ENCODE measurements at regions not wholly inside any gene's neighbourhood (a gene's known extent, or its start where the extent isn't known, plus 50 kb on each side); places are given as distances from the start of the nearest gene placed in this dataset.

GRCh38 chr14:82079553-82079952 is 545.9 kb upstream of the SEL1L start:
- Histone ChIP-seq H3K36me3 (ENCODE audit: low read depth) (no peaks in the 10 kb centered on the region), H3K4me3 (no peak overlapping the region), H3K9me3 (peaks cover 3% of the 10 kb centered on the region), H3K4me1 (ENCODE audit: low read depth) (no peaks in the 10 kb centered on the region)
- DNase-seq: no peak
- no peak for ATAC-seq
- intact Hi-C loops (cut with DNase I, micrococcal nuclease): no loop called here
- TF ChIP-seq, protein P1, sequence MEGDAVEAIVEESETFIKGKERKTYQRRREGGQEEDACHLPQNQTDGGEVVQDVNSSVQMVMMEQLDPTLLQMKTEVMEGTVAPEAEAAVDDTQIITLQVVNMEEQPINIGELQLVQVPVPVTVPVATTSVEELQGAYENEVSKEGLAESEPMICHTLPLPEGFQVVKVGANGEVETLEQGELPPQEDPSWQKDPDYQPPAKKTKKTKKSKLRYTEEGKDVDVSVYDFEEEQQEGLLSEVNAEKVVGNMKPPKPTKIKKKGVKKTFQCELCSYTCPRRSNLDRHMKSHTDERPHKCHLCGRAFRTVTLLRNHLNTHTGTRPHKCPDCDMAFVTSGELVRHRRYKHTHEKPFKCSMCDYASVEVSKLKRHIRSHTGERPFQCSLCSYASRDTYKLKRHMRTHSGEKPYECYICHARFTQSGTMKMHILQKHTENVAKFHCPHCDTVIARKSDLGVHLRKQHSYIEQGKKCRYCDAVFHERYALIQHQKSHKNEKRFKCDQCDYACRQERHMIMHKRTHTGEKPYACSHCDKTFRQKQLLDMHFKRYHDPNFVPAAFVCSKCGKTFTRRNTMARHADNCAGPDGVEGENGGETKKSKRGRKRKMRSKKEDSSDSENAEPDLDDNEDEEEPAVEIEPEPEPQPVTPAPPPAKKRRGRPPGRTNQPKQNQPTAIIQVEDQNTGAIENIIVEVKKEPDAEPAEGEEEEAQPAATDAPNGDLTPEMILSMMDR (IDR thresholded peaks at IDR 0.05): no peak

DNA sequence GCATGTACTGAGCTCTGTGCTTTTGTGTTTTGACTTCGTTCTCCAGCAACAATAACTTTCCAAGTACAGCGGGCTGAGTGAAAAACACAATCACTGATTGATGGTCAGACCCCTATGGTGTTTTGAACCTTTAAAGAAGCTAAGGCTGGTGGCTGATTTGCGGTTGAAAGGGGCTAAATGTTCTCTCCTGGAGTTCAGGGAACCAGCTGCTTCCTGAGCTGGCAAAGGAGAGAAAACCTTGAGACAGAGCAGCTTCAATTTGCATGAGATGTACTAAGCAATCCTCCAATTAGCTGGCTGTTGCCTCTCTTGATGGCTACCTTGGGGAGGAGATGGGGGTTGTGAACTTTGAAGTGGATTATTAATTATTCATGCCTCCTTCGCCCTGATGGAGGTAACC is 546.7 kb upstream of the SEL1L start:
- Histone ChIP-seq H3K9me3 (peaks cover 3% of the 10 kb centered on the region), H3K4me3 (no peak overlapping the region), H3K36me3 (ENCODE audit: low read depth) (no peaks in the 10 kb centered on the region), H3K4me1 (ENCODE audit: low read depth) (no peaks in the 10 kb centered on the region)
- ATAC-seq: no peak
- TF ChIP-seq, protein P1 (IDR thresholded peaks at IDR 0.05): no peak
- DNase-seq: no peak
- intact Hi-C loops (cut with DNase I, micrococcal nuclease): no loop called here

GRCh38 chr14:82084813-82085212 is 551.2 kb upstream of the SEL1L start:
- no peaks in the 10 kb centered on the region for H3K36me3 ChIP-seq (ENCODE audit: low read depth)
- no peak for DNase-seq
- intact Hi-C loops (cut with DNase I, micrococcal nuclease): no loop called here
- H3K4me3 ChIP-seq: no peak overlapping the region
- H3K9me3 ChIP-seq: no peaks in the 10 kb centered on the region
- no peaks in the 10 kb centered on the region for H3K4me1 ChIP-seq (ENCODE audit: low read depth)
- TF ChIP-seq, protein P1 (IDR thresholded peaks at IDR 0.05): no peak
- ATAC-seq: no peak

- Histone ChIP-seq H3K36me3 (ENCODE audit: low read depth) (no peaks in the 10 kb centered on the region), H3K4me1 (ENCODE audit: low read depth) (no peaks in the 10 kb centered on the region), H3K9me3 (peaks cover 3% of the 10 kb centered on the region), H3K4me3 (no peak overlapping the region)
- ATAC-seq (no peak), DNase-seq (no peak)
- intact Hi-C loops (cut with DNase I, micrococcal nuclease): no loop called here
- TF ChIP-seq, protein P1 (IDR thresholded peaks at IDR 0.05): no peak
Measured at GRCh38 chr14:82091097-82091496, 557.4 kb upstream of the SEL1L start.

DNA sequence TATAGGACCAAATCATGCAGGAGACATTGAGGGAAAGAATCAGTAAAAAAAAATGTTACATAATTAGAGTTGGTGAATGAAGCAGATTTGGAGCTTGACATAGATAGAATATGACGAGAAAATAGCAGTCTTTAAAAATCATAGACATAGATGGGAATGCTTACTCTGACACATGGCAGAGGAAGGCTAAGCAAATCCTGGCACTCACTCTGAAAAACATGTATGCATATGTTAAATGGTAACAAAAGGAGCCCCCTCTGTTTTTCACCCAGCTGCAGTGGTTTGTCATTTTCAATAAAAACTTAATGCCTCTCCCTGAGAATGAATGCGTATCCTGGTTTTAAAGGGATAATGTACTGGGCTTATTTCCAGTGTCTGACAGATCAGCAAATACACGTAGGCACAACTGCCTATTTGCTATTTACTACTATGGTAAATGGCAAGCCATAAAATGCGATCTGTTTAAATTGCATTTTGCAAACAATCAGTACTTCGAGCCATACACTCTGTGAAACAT is 561.2 kb upstream of the SEL1L start:
- ATAC-seq: no peak
- no peaks in the 10 kb centered on the region for H3K36me3 ChIP-seq (ENCODE audit: low read depth)
- H3K4me3 ChIP-seq: no peak overlapping the region
- H3K9me3 ChIP-seq: peaks cover 7% of the 10 kb centered on the region
- intact Hi-C loops (cut with DNase I, micrococcal nuclease): no loop called here
- no peaks in the 10 kb centered on the region for H3K4me1 ChIP-seq (ENCODE audit: low read depth)
- TF ChIP-seq, protein P1 (IDR thresholded peaks at IDR 0.05): no peak
- no peak for DNase-seq

DNA sequence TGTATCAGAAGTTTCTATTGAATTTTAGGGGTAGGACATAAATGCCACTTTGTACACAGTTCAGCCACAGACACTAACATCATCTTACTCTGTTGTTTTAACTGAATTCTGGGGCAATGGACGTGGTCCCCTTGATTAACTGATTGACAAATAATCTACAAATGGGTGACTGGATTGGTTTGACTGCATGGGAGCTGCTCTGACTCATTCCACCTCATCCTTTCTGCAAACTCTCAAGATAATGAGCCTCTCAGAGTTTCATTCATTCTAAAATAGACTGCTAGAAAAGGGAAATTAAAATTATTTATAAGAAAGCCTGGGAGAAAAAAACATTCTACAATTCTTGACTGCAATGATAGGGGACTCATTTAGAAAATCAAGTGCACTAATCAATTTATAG is 570.4 kb upstream of the SEL1L start:
- Histone ChIP-seq H3K4me1 (ENCODE audit: low read depth) (no peaks in the 10 kb centered on the region), H3K4me3 (no peak overlapping the region), H3K36me3 (ENCODE audit: low read depth) (no peaks in the 10 kb centered on the region), H3K9me3 (peaks cover 8% of the 10 kb centered on the region)
- TF ChIP-seq, protein P1 (IDR thresholded peaks at IDR 0.05): no peak
- intact Hi-C loops (cut with DNase I, micrococcal nuclease): no loop called here
- no peak for DNase-seq
- ATAC-seq: no peak

All from mucosa of descending colon (tissue), 3 donors.